ENCODE measurements at regions not wholly inside any gene's neighbourhood (a gene's known extent, or its start where the extent isn't known, plus 50 kb on each side); places are given as distances from the start of the nearest gene placed in this dataset.

GRCh38 chr15:94682171-94682570, 450.8 kb downstream of the MCTP2 start:
- TF ChIP-seq ZNF274 (IDR thresholded peaks at IDR 0.05; ENCODE audit: low read depth, low read length), result no peak
- TF ChIP-seq YY1 (IDR thresholded peaks at IDR 0.05; ENCODE audit: insufficient read depth, insufficient read length), result no peak
